ENCODE measurements at regions not wholly inside any gene's neighbourhood (a gene's known extent, or its start where the extent isn't known, plus 50 kb on each side); places are given as distances from the start of the nearest gene placed in this dataset.

GRCh38 chr13:107881362-107881761 lies 334.0 kb downstream of the LIG4 start:
- ATAC-seq (peak; percentile 69 to 72), DNase-seq (no peak)
- peaks cover 5% of the 10 kb centered on the region for H3K27me3 ChIP-seq (ENCODE audit: low read depth)
- H3K9me3 ChIP-seq: no peaks in the 10 kb centered on the region
- H3K4me1 ChIP-seq: peaks cover 4% of the 10 kb centered on the region
- TF ChIP-seq CTCF (IDR thresholded peaks at IDR 0.05): no peak
- no peak overlapping the region for H3K4me3 ChIP-seq
- no peak overlapping the region for H3K27ac ChIP-seq
- intact Hi-C loops (cut with DNase I): no loop called here
- no peaks in the 10 kb centered on the region for H3K36me3 ChIP-seq

- H3K36me3 ChIP-seq: no peaks in the 10 kb centered on the region
- H3K4me3 ChIP-seq: no peak overlapping the region
- intact Hi-C loops (cut with DNase I): no loop called here
- no peaks in the 10 kb centered on the region for H3K9me3 ChIP-seq
- no peaks in the 10 kb centered on the region for H3K27me3 ChIP-seq (ENCODE audit: low read depth)
- DNase-seq: no peak
- ATAC-seq: no peak
- H3K4me1 ChIP-seq: no peaks in the 10 kb centered on the region
- no peak overlapping the region for H3K27ac ChIP-seq
- TF ChIP-seq CTCF (IDR thresholded peaks at IDR 0.05): no peak
Measured at GRCh38 chr13:107874456-107874855, 340.9 kb downstream of the LIG4 start.

DNA sequence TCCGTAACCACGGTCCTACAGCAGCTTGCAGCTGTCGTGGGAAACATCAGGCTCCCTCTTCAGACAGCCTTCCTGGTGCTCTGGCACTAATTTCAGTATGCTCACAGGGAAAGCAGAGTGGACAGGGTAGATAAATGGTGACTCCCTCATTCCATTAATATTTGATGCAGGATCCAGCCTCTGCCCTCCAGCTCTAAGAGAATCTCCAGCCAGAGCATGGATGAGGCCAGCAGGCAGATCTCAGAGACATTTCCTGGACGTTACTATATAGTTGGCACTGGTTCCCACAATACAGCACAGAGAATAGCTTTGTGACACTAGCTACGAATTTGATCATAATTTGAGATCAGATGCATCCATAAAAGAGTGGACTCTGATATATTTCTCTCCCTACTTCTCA lies 341.4 kb downstream of the LIG4 start:
- ATAC-seq (no peak), DNase-seq (no peak)
- Histone ChIP-seq H3K9me3 (no peaks in the 10 kb centered on the region), H3K27ac (no peak overlapping the region), H3K4me1 (no peaks in the 10 kb centered on the region), H3K27me3 (ENCODE audit: low read depth) (peaks cover 2% of the 10 kb centered on the region), H3K4me3 (no peak overlapping the region), H3K36me3 (no peaks in the 10 kb centered on the region)
- intact Hi-C loops (cut with DNase I): no loop called here
- TF ChIP-seq CTCF (IDR thresholded peaks at IDR 0.05): no peak

GRCh38 chr13:107870400-107870799 lies 344.9 kb downstream of the LIG4 start:
- intact Hi-C loops (cut with DNase I): no loop called here
- peaks cover 8% of the 10 kb centered on the region for H3K4me1 ChIP-seq
- no peak overlapping the region for H3K27ac ChIP-seq
- no peak for ATAC-seq
- DNase-seq: no peak
- no peaks in the 10 kb centered on the region for H3K9me3 ChIP-seq
- TF ChIP-seq CTCF (IDR thresholded peaks at IDR 0.05): no peak
- peaks cover 30% of the 10 kb centered on the region for H3K27me3 ChIP-seq (ENCODE audit: low read depth)
- H3K4me3 ChIP-seq: no peak overlapping the region
- H3K36me3 ChIP-seq: no peaks in the 10 kb centered on the region

GRCh38 chr13:107867701-107868661 lies 347.4 kb downstream of the LIG4 start:
- peak; percentile 15 for TF ChIP-seq CTCF (IDR thresholded peaks at IDR 0.05)
- Histone ChIP-seq H3K9me3 (no peaks in the 10 kb centered on the region), H3K27ac (no peak overlapping the region), H3K27me3 (ENCODE audit: low read depth) (peaks cover 37% of the 10 kb centered on the region), H3K4me3 (peak overlapping the region; percentile 51), H3K4me1 (peaks cover 8% of the 10 kb centered on the region), H3K36me3 (no peaks in the 10 kb centered on the region)
- intact Hi-C loops (cut with DNase I): no loop called here
- ATAC-seq: peak; percentile 62 to 68
- no peak for DNase-seq

Measured in lower lobe of right lung (tissue), 2 donors.